Stimulated activated CD4-positive, alpha-beta T cell treated with anti-CD3 and anti-CD28 coated beads, TNF-alpha, amount 100 ng/mL, for 24 hours (primary cell): ENCODE measurements at regions not wholly inside any gene's neighbourhood (a gene's known extent, or its start where the extent isn't known, plus 50 kb on each side); places are given as distances from the start of the nearest gene placed in this dataset.

Source experiments
- DNase-seq, 3 experiments: peaks; one replicate each; pipeline ENCODE4 v3.0.0-alpha.2; 2020; ENCODE audit warnings: low read depth in 3 of 3

- DNase-seq, result peak in 1 of 3 experiments; percentile 1
Measured at GRCh38 chr6:40845553-40845952, 193.5 kb downstream of the UNC5CL start.

GRCh38 chr6:40844246-40844645, 194.8 kb downstream of the UNC5CL start:
- DNase-seq, result no peak

GRCh38 chr6:40841721-40842120, 197.3 kb downstream of the UNC5CL start:
- no peak for DNase-seq

- DNase-seq, result no peak
Measured at GRCh38 chr6:40832691-40833090, 206.3 kb downstream of the UNC5CL start.

GRCh38 chr6:40831381-40831780, 207.6 kb downstream of the UNC5CL start:
- DNase-seq, result no peak

- no peak for DNase-seq
Measured at GRCh38 chr6:40825102-40825501, 213.9 kb downstream of the UNC5CL start.

GRCh38 chr6:40823917-40824891, 214.8 kb downstream of the UNC5CL start:
- peak in 2 of 3 experiments; percentile 7 to 9 for DNase-seq

- DNase-seq, result no peak
Measured at GRCh38 chr6:40822619-40823018, 216.4 kb downstream of the UNC5CL start.

- DNase-seq, result no peak
Measured at GRCh38 chr6:40819182-40819834, 219.7 kb downstream of the UNC5CL start.

- no peak for DNase-seq
Measured at GRCh38 chr6:40817369-40817768, 221.7 kb downstream of the UNC5CL start.

- no peak for DNase-seq
Measured at GRCh38 chr6:40816601-40817000, 222.4 kb downstream of the UNC5CL start.

GRCh38 chr6:40815731-40816130, 223.3 kb downstream of the UNC5CL start:
- no peak for DNase-seq

GRCh38 chr6:40810171-40810570, 223.0 kb upstream of the LRFN2 start:
- no peak for DNase-seq

GRCh38 chr6:40809627-40810026, 222.5 kb upstream of the LRFN2 start:
- no peak for DNase-seq

GRCh38 chr6:40807484-40807883, 220.3 kb upstream of the LRFN2 start:
- DNase-seq, result no peak

- no peak for DNase-seq
Measured at GRCh38 chr6:40806256-40806864, 219.2 kb upstream of the LRFN2 start.

- no peak for DNase-seq
Measured at GRCh38 chr6:40805336-40805735, 218.2 kb upstream of the LRFN2 start.

GRCh38 chr6:40804905-40805304, 217.7 kb upstream of the LRFN2 start:
- DNase-seq, result no peak

GRCh38 chr6:40803897-40804702, 216.9 kb upstream of the LRFN2 start:
- DNase-seq, result no peak

GRCh38 chr6:40802481-40802880, 215.3 kb upstream of the LRFN2 start:
- DNase-seq, result no peak

GRCh38 chr6:40799296-40800140, 212.4 kb upstream of the LRFN2 start:
- DNase-seq, result no peak
